GM19467 (cell line): ENCODE measurements at regions not wholly inside any gene's neighbourhood (a gene's known extent, or its start where the extent isn't known, plus 50 kb on each side); places are given as distances from the start of the nearest gene placed in this dataset.

Experiments
- ATAC-seq: cut with Tn5 transposase; IDR thresholded peaks from one replicate; pipeline ENCODE4 v1.9.1; 2021; ENCODE audit warnings: mild to moderate bottlenecking, moderate library complexity; ENCODE audit not compliant: unreplicated experiment

GRCh38 chr3:104519068-104519467, 847.6 kb upstream of the ALCAM start:
- peak; percentile 43 for ATAC-seq

GRCh38 chr3:104519468-104520227, 847.1 kb upstream of the ALCAM start:
- ATAC-seq = no peak

DNA sequence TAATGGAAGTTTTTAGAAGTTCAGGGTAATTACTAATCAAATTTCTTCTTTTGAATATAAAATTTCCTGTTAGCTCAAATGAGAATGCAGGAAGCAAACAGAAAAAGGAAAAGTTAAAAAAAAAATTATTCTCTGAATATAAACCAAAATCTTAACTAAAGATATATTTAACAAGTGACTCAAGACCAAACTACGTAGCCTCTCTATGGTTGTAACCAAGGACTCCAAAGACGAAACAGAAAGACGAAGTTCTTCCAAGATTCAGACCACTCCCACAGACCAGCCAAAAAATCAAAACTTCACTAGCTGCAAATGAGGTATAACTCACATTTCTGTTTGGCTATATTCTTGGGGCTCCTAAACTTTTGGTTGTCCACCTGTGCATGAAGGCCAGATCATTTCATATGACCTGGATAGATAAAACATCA, 846.5 kb upstream of the ALCAM start:
- peak; percentile 30 for ATAC-seq

DNA sequence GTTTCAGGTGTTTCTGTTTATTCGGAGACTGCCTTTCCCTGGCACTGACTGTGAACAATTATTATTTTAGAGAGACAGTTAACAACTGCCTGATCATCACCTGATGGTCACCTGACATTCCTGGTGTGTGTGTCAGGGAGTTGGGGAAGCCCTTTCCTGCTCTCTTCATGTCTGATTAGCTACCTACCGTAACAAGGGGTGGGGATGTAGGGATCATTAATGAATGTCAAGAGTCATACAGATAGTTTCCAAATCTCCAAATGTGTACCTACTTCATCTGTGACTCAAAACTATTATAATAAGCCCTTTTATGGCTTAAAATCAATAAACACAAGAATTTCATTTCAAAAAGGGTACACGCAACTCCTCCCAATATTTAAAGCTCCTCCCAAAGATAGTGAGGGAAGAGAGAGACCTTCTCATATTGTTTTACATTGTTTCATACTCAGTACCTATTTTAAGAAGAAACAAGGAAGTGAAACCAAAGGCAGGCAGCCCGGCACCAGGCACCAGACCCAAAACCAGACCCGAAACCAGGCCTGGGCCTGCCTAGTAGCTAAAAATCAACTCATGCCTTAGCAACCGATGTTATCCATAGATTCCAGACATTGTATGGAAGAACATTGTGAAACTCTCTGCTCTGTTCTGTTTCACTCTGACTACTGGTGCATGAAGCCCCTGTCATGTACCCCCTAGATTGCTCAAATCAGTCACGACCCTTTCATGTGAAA, 844.9 kb upstream of the ALCAM start:
- peak; percentile 52 for ATAC-seq

- ATAC-seq = no peak
Measured at GRCh38 chr3:104523136-104523535, 843.6 kb upstream of the ALCAM start.

GRCh38 chr3:104526901-104527401, 839.8 kb upstream of the ALCAM start:
- ATAC-seq = peak; percentile 81

DNA sequence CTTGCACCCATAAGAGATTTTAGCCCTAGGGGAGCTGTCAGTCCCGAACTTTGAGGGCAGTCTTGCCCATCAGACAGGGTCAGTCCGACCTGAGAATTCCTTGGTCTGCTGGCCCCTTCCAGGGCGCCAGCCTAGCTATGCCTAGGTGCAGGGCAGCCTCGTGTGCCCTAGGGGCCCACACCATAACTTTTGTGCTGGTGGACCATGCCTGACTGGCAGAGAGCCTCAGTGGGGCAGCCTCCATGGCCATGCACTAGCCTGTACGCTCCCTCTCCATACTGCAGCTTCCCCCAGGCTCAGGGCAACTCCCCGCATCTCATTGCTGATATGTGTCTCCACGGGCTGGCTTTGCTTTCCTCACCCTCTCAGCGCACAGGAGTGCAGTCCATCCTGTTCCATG, 835.8 kb upstream of the ALCAM start:
- ATAC-seq = no peak

GRCh38 chr3:104536715-104537114, 830.0 kb upstream of the ALCAM start:
- no peak for ATAC-seq

GRCh38 chr3:104537323-104537722, 829.4 kb upstream of the ALCAM start:
- no peak for ATAC-seq

DNA sequence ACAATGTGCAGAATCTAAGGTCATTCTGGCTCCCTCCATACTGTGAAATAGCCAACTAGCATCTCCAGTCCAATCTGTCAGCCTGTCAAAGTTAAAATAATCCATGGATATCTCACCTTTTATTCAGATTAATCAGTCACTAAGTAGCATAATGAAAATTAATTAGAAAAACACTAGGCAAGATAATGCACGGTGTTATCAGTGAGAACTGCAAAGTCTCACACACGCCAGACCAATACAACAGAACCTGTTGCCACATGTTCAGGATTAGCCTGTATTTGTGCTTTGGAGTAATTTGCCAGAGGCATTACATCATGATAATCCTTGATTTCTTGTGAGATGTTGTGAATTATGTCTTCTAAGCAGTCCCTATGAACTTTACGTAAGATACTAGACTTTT, 820.4 kb upstream of the ALCAM start:
- no peak for ATAC-seq

GRCh38 chr3:104547031-104547430, 819.7 kb upstream of the ALCAM start:
- ATAC-seq = no peak

GRCh38 chr3:104548401-104548800, 818.3 kb upstream of the ALCAM start:
- no peak for ATAC-seq

DNA sequence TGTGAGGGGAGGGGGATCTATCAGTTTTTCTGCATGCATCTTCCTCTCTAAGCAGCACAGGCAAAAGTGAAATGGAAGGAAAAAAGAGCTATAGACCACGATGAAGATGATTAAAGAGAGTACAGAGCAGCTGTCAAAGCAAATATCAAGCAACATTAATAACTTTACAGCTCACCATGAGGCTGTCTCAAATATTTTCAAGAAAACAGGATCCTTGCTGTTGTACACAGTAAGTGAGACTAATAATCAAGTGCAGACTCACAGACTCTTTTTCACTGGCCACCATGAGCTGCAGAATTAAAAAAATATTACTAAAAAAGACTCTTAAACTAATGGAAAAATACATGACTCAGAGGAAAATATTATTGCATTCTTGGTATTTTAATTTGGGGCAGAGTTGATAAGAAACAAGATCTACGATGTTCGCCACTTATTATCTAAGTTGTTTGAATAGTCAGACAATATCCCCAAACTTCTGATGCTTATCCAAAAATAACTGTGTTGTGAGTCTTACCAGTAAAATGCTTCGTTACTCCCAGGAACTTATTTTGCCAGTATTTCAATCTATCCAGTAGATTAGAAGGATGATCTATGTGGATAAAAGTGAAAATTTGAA, 817.5 kb upstream of the ALCAM start:
- ATAC-seq = no peak

GRCh38 chr3:104553121-104553520, 813.6 kb upstream of the ALCAM start:
- ATAC-seq = no peak

DNA sequence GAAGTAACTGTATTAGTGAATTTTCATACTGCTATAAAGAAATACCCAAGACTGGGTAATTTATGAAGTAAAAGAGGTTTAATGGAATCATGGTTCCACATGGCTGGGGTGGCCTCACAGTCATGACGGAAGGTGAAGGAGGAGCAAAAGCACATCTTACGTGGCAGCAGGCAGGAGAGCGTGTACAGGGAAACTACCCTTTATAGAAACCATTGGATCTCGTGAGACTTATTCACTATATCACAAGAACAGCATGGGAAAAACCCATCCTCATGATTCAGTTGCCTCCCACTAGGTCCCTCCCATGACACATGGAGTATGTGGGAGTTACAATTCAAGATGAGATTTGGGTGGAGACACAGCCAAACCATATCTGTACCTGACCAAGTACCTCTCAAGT, 812.3 kb upstream of the ALCAM start:
- no peak for ATAC-seq

- ATAC-seq = no peak
Measured at GRCh38 chr3:104555728-104556127, 811.0 kb upstream of the ALCAM start.

DNA sequence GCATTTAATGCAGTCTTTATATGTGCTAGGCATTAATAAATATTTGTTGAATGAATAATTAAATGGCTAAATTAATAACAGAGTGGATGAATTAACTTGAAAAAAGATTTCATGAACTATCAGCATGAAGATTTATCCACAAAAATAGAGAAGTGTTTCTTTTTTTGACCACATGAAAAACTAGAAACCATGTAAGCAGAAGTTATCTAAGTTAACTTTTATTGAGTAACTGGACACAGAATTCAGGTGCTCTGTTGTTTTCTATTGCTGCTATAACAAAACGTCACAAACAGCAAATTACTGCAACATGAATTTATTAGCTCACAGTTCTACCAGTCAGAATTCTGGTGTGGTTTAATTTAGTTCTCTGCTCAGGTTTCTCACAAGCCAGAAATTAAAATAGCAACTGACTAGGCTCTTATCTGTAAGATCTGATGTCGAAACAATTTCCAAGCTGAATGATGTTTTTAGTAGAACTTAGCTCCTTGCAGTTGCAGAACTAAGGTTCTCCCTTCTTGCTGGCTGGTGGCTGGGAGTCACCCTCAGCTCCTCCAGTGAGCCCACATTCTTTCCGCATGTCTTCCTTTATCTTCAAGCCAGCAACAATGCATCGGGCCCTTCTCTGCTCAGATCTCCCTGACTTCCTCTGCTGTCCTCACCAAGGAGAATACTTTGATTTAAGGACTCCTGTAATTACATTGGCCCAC, 810.2 kb upstream of the ALCAM start:
- no peak for ATAC-seq

- no peak for ATAC-seq
Measured at GRCh38 chr3:104561324-104561723, 805.4 kb upstream of the ALCAM start.

- ATAC-seq = no peak
Measured at GRCh38 chr3:104564045-104564643, 802.6 kb upstream of the ALCAM start.

DNA sequence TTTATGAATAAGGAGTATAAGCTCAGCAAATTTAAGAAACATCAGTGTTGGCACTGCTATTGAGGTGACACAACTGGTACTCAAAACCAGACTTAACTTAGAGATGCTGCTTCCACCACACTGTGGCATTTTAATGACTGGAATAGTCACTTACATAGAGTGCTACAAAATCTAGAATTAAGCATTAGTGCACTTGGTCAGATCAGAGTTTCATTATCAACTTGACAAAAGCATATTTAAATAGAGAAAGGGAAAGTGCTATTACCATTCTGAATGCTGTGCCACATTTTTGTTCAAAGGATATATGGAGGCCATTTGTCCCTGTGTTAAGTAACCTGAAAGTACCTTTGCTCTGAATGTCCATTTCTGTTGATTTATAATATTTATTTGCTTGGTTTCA, 800.7 kb upstream of the ALCAM start:
- no peak for ATAC-seq

DNA sequence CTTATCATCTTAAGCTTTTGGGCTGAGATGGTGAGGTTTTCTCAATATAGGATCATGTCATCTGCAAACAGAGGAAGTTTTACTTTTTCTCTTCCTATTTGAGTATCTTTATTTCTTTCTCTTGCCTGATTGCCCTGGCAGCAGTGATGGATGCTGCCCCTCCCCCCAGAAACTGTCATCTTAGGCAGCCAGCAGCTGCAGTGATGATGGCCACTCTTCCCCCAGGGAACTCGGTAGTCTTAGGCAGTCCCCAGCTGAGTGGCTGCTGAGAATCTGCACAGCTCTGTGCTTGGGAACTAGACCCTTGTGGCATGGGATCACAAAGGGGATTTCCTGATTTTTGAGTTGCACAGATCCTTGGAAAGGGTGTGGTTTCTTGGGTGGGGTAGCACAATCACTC, 791.1 kb upstream of the ALCAM start:
- no peak for ATAC-seq
